Activated naive CD8-positive, alpha-beta T cell (primary cell): ENCODE measurements at regions not wholly inside any gene's neighbourhood (a gene's known extent, or its start where the extent isn't known, plus 50 kb on each side); places are given as distances from the start of the nearest gene placed in this dataset.

Experiments
- H3K27ac Mint-ChIP-seq: one replicate; pipeline ENCODE4 v1.8.0; 2021; ENCODE audit warnings: mixed read lengths
- H3K27me3 Mint-ChIP-seq: one replicate; pipeline ENCODE4 v1.8.0; 2021; ENCODE audit warnings: mixed read lengths
- H3K36me3 Mint-ChIP-seq: one replicate; pipeline ENCODE4 v1.8.0; 2021; ENCODE audit warnings: mixed read lengths
- H3K4me1 Mint-ChIP-seq: one replicate; pipeline ENCODE4 v1.8.0; 2021; ENCODE audit warnings: low read depth, mixed read lengths
- H3K4me3 Mint-ChIP-seq: one replicate; pipeline ENCODE4 v1.8.0; 2021; ENCODE audit warnings: mild to moderate bottlenecking, mixed read lengths
- H3K9me3 Mint-ChIP-seq: one replicate; pipeline ENCODE4 v1.8.0; 2021; ENCODE audit warnings: low read depth, mixed read lengths

DNA sequence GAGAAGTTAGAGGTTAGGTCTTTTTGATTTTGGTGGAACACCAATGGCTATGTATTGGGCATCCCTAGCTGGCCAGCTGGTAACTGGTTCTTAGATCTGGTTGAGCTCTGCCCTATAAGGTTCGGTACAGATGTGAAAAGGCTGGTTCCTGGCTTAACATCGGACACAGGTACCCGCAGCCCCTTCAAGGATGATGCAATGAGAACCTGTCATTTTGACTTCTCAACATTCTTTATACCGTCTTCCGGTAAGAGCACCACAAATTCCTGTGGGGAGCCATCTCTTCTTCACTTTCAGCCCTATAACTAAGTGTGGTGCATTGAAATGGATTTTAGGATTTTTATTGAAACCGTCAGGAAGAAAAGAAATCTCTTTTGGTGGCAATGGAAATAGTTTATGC is 222.8 kb downstream of the ADAMTS9 start:
- Mint-ChIP-seq H3K4me3 (no peak overlapping the region), H3K27ac (no peak overlapping the region), H3K4me1 (peaks cover 3% of the 10 kb centered on the region), H3K27me3 (peaks cover 7% of the 10 kb centered on the region), H3K36me3 (no peaks in the 10 kb centered on the region), H3K9me3 (no peaks in the 10 kb centered on the region)

DNA sequence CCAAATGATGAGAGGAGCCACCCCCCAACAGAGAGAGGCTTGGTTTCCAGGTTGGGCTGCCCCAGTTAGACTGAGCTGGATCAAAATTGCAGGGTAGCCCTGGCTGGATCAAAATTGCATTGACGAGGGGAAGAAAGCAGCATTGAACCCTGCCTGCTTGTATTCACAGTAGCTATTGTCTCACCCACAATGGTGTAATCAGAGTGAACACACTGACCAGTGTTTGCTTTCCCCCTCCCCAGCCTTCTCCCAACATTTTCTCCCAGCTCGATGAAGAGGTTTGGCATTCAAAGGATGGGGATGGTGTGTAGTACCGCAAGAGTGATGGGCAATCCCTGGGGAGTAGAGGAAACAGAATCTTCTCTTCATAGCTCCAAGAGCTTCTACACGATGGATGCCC is 223.8 kb downstream of the ADAMTS9 start:
- no peaks in the 10 kb centered on the region for H3K9me3 Mint-ChIP-seq
- H3K36me3 Mint-ChIP-seq: no peaks in the 10 kb centered on the region
- no peak overlapping the region for H3K4me3 Mint-ChIP-seq
- peaks cover 3% of the 10 kb centered on the region for H3K4me1 Mint-ChIP-seq
- H3K27ac Mint-ChIP-seq: no peak overlapping the region
- H3K27me3 Mint-ChIP-seq: peaks cover 4% of the 10 kb centered on the region

DNA sequence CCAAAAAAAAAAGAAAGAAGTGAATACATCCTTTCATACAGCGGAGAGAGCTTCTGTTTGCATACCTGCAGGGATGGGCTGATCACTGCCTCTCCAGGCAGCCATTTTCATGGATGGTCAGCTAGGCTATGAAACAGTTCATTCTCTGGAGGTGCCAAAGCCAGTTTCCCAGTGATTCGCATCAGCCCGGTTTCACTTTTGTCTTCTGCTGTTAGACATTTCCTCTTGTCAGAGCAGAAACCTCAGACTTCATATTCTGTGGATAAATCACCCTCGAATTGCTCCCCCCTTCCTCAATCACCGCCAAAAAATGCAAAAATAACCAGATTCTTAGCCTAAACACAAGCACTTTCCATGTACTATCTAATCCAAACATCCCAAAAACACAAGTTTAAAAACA is 225.6 kb downstream of the ADAMTS9 start:
- H3K36me3 Mint-ChIP-seq: no peaks in the 10 kb centered on the region
- H3K4me1 Mint-ChIP-seq: peaks cover 3% of the 10 kb centered on the region
- no peak overlapping the region for H3K4me3 Mint-ChIP-seq
- peaks cover 4% of the 10 kb centered on the region for H3K27me3 Mint-ChIP-seq
- H3K9me3 Mint-ChIP-seq: no peaks in the 10 kb centered on the region
- H3K27ac Mint-ChIP-seq: no peak overlapping the region

DNA sequence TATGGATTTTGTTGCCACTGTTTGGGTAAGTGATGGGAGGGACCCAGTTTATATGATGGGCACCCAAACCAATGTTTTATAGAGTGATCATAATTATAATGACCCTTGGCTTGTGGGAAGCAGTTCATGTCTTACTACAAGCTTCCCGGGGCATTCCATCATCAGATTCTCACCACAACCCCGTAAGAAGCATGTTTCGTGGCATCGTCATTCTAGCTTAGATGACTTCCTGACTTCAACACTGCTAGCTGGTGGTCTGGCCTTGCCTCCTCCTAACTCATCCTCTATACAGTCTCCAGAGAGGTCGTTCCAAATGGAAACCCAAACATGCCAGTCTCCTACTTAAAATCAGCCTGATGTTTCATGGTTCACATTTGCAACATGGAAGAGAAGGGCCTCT is 226.9 kb downstream of the ADAMTS9 start:
- Mint-ChIP-seq H3K9me3 (no peaks in the 10 kb centered on the region), H3K36me3 (no peaks in the 10 kb centered on the region), H3K4me1 (peaks cover 3% of the 10 kb centered on the region), H3K4me3 (no peak overlapping the region), H3K27ac (no peak overlapping the region), H3K27me3 (peaks cover 4% of the 10 kb centered on the region)

DNA sequence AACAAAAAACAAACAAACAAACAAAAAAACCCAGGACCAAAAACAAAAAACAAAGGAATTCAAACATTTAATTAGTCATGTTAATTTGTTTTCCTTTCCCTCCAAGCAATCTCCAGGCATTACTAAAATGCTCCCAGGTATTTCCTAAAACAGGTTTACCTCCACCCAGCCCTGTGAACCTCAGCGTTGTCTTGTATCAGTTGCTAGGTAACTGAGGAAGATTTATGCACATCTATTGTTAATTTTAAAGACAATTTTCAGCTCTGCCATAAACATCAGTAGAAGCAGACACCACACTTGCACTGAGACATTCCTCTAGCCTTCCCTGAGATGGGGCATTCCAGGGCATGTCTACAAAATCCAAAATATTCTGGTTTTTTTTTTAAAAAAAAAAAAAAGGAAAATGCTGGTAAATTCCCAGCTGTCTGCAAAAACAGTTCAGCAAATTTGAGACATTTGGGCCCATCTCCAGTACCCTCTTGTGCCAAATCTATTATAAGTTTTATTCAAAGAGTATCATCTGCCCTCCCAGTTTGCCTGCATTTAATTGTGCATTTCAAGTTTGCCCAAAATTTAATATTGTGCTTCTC is 227.6 kb downstream of the ADAMTS9 start:
- no peaks in the 10 kb centered on the region for H3K9me3 Mint-ChIP-seq

DNA sequence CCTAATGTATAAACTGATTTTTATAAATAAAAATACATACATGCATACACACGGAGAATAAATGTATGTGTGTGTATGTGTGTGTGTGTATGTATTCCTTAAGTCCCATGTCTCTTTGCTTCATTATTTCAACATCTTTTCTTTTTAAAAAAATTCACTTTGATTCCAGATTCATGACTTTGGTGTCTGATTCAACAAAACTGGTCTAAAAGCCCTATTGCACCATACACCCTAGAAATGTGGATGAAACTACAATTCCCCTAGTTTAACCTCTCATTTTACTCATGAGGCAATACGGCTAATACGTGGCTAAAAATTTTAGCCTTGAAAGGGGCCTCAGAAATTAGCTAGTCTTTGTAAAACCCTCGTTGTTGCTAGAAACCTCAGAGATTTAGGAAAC is 228.1 kb downstream of the ADAMTS9 start:
- Mint-ChIP-seq H3K4me3 (no peak overlapping the region), H3K27me3 (peaks cover 7% of the 10 kb centered on the region), H3K9me3 (no peaks in the 10 kb centered on the region), H3K4me1 (peaks cover 3% of the 10 kb centered on the region), H3K27ac (no peak overlapping the region), H3K36me3 (no peaks in the 10 kb centered on the region)

More for the DNA sequence above, 227.6 kb downstream of the ADAMTS9 start:
- no peaks in the 10 kb centered on the region for H3K36me3 Mint-ChIP-seq
- peaks cover 3% of the 10 kb centered on the region for H3K4me1 Mint-ChIP-seq
- H3K27ac Mint-ChIP-seq: no peak overlapping the region
- H3K27me3 Mint-ChIP-seq: peaks cover 7% of the 10 kb centered on the region
- H3K4me3 Mint-ChIP-seq: no peak overlapping the region

DNA sequence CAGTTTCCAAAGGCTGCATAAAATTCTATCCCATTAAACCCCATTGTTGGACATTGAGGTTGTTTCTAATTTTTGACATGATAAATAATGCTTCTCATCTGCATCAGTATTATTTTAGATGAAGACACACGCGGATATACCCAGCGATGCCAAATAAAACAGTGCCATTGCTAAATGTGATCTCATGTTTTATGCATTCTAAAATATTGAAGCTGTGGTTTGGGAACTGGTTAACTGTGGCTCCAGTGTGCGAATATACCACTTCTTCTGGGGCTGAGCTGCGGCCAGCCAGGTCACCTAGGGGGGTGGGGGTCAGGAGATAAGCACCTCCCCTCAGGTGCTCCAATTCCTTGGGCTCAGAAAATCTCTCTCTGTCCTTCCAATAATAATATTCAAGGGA is 230.0 kb downstream of the ADAMTS9 start:
- Mint-ChIP-seq H3K4me1 (peaks cover 3% of the 10 kb centered on the region), H3K27me3 (peaks cover 7% of the 10 kb centered on the region), H3K4me3 (no peak overlapping the region)

DNA sequence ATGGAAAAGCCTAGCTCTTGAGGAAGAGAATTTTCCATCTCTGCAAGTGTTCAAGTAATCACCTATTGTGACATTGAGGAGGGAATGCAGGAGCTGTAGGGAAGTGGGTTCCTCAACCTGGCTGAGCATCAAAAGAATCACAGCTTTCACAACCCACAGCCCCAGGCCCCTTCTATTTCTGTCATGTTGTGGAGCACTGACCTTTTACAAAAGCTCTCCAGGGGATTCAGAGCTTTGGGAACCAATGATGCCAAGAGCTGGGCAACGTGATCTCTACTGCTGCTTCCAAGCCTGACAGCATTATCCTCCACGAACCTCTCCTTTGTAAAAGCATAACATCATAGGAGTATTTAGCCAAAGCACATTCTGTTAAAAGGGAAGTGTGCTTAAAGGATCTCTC is 231.1 kb downstream of the ADAMTS9 start:
- no peaks in the 10 kb centered on the region for H3K9me3 Mint-ChIP-seq
- H3K27me3 Mint-ChIP-seq: peaks cover 8% of the 10 kb centered on the region
- no peak overlapping the region for H3K27ac Mint-ChIP-seq
- no peak overlapping the region for H3K4me3 Mint-ChIP-seq
- H3K4me1 Mint-ChIP-seq: no peaks in the 10 kb centered on the region
- no peaks in the 10 kb centered on the region for H3K36me3 Mint-ChIP-seq

More for the DNA sequence above, 230.0 kb downstream of the ADAMTS9 start:
- no peak overlapping the region for H3K27ac Mint-ChIP-seq
- no peaks in the 10 kb centered on the region for H3K36me3 Mint-ChIP-seq
- H3K9me3 Mint-ChIP-seq: no peaks in the 10 kb centered on the region

DNA sequence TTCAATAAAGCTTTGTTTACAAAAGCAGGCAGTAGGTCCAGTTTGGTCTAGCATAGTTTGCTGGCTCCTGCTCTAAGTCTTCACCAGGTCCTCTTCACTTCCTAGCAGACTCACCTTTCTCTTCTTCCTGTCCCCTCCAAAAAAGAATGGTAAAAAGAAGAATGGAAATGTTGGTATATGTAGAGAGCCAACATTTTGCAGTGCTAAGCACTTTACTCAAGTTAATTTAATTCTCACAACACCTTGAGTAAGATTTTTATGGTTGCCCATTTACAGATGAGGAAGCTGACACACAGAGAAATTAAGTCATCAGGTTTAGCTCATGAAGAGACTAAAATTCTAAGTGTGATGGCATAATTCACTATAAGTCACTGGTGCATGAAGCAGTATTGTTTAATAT is 230.1 kb upstream of the PRICKLE2 start:
- H3K9me3 Mint-ChIP-seq: no peaks in the 10 kb centered on the region
- peaks cover 8% of the 10 kb centered on the region for H3K27me3 Mint-ChIP-seq
- H3K36me3 Mint-ChIP-seq: no peaks in the 10 kb centered on the region
- H3K27ac Mint-ChIP-seq: no peak overlapping the region
- H3K4me3 Mint-ChIP-seq: no peak overlapping the region
- no peaks in the 10 kb centered on the region for H3K4me1 Mint-ChIP-seq

DNA sequence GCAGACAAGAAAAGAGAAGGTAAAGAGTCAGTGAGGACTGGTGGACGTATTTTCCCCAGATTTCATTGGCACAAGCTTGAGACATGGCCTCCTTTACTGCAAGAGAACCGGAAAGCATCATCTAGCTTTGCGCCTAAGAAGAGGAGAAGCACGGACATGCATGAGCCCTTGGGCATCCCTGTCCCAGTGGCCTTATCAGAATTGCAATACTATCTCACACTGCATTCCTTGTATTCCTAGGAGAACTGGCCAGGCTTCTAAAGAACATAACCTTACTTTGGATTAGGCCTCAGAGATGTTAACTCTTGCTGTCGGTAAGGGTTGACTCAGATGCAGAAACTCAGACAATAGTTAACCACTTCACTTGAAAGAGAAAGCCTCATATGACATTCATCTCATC is 229.5 kb upstream of the PRICKLE2 start:
- Mint-ChIP-seq H3K27ac (no peak overlapping the region), H3K36me3 (no peaks in the 10 kb centered on the region), H3K4me1 (no peaks in the 10 kb centered on the region), H3K27me3 (peaks cover 8% of the 10 kb centered on the region), H3K4me3 (no peak overlapping the region), H3K9me3 (no peaks in the 10 kb centered on the region)

DNA sequence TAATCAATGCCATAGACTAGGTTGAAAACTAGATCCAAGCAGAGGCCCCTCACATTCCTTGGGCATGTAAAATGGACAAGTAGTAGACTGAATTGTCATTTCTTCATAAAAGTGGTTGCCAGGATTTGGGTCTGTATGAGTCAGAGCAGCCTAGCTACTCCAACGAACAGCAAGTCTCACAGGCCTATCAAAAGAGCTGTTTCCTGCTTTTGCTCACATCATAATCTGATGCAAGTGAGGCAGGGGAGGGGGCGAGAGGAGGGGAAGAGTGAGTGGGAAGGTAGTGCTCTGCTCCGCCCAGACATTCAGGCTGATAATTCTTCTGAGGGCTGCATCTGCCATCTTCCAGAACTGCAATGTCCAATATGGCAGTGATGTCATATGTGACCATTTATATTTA is 228.9 kb upstream of the PRICKLE2 start:
- no peaks in the 10 kb centered on the region for H3K36me3 Mint-ChIP-seq
- peaks cover 8% of the 10 kb centered on the region for H3K27me3 Mint-ChIP-seq
- H3K4me1 Mint-ChIP-seq: no peaks in the 10 kb centered on the region
- no peak overlapping the region for H3K27ac Mint-ChIP-seq
- H3K4me3 Mint-ChIP-seq: no peak overlapping the region
- H3K9me3 Mint-ChIP-seq: no peaks in the 10 kb centered on the region

DNA sequence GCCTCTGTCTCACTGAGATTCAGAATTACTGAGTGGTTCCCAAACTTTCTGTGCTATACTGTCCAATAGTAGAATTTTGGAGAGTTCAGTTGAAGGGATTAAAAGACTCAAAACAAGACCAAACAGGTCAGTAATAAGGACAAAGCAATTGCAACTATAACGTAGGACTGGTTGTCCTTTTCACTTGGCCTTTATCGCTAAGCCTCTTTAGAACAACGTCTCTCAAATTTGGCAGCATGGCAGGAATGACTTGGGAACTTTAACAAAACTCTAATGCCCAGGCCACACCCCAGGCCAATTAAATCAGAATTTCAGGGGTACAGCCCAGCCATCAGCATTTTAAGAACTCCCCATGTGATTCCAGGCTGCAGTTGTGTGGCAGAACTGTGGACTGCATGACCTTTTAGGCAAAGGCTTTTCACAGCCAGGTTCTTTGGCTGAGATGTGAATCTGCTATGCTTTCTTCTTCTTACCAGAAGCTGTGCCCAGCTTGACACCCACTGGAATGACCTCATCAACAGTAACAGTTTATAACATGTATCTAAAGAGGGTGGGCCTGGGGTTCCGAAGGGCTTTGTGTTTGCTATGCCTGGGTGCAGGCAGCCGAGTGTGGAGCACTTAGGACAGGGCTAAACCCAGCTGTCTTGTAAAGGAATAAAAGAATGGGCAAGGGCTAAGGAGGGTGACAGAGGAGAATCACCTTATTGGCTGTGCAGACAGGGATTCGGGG is 226.2 kb upstream of the PRICKLE2 start:
- peaks cover 18% of the 10 kb centered on the region for H3K27me3 Mint-ChIP-seq
- H3K4me3 Mint-ChIP-seq: no peak overlapping the region
- H3K36me3 Mint-ChIP-seq: no peaks in the 10 kb centered on the region
- H3K27ac Mint-ChIP-seq: no peak overlapping the region
- H3K9me3 Mint-ChIP-seq: no peaks in the 10 kb centered on the region
- no peaks in the 10 kb centered on the region for H3K4me1 Mint-ChIP-seq

DNA sequence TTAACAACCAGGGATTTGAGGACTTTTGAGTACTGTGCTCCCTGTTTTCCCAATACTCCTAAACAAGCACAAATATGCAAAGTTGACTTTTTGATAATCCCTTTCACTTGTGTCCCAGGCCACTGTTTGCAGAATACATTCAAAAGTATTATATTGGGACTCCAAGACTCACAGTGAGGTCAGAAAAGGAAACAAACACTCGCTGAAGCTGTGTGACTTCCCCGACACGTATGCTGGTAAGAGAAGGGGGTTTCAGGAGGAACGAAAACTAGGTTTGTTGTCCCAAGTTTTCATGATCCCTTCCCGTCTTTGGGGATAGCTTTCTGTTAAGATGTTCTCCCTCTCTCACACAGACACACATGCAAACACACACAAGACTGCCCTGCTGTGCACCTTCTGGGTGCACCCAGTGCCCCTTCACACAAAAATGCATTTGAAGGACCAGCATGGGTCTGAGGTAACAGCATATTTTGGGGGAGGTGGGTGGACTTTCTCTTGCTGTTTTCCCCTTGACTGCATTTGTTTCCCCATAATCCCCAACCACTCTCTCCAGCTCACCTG is 225.2 kb upstream of the PRICKLE2 start:
- Mint-ChIP-seq H3K36me3 (no peaks in the 10 kb centered on the region), H3K4me1 (peaks cover 4% of the 10 kb centered on the region), H3K27ac (no peak overlapping the region), H3K4me3 (no peak overlapping the region), H3K9me3 (no peaks in the 10 kb centered on the region), H3K27me3 (peaks cover 22% of the 10 kb centered on the region)

DNA sequence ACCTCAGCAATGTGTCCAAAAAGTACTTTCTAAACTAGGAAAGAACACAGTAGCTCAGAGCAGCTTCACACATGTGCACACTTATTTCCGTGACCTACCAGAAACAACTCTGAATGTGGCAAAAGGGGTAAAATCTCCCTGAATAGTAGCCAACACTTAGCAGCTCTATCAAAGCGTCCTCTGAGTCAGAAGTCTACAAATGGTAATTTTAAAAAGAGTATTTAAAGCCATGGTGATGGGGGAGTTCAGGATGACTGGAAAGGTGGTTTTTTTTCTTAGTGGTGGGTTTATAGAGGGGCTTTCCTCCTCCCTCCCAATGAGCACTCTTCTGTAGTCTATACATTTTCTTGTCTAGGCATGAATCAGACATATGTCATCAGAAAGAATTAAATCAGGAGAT is 223.8 kb upstream of the PRICKLE2 start:
- Mint-ChIP-seq H3K4me3 (no peak overlapping the region), H3K4me1 (peaks cover 4% of the 10 kb centered on the region), H3K9me3 (no peaks in the 10 kb centered on the region), H3K27ac (no peak overlapping the region), H3K27me3 (peaks cover 22% of the 10 kb centered on the region), H3K36me3 (no peaks in the 10 kb centered on the region)

DNA sequence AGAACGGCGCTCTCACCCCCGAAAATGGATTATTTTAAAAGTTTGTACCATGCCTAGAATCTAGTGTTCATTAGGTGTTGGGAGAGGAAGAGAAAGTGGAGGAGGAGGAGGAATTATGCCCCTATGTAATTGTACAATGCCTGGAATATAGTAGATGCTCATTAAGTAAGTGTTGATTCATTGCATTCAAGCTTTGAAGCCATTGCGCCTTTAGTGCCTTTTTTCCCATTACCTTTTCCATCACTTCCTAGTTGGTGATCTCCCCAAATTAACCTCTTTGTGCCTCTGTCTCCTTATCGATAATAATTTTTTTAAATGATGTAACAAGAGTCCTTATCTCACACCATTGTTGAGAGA is 220.7 kb upstream of the PRICKLE2 start:
- Mint-ChIP-seq H3K4me3 (no peak overlapping the region), H3K36me3 (no peaks in the 10 kb centered on the region)

More for the DNA sequence above, 220.7 kb upstream of the PRICKLE2 start:
- Mint-ChIP-seq H3K9me3 (no peaks in the 10 kb centered on the region), H3K4me1 (peaks cover 4% of the 10 kb centered on the region), H3K27ac (no peak overlapping the region), H3K27me3 (peaks cover 29% of the 10 kb centered on the region)
